ENCODE measurements at regions not wholly inside any gene's neighbourhood (a gene's known extent, or its start where the extent isn't known, plus 50 kb on each side); places are given as distances from the start of the nearest gene placed in this dataset.

DNA sequence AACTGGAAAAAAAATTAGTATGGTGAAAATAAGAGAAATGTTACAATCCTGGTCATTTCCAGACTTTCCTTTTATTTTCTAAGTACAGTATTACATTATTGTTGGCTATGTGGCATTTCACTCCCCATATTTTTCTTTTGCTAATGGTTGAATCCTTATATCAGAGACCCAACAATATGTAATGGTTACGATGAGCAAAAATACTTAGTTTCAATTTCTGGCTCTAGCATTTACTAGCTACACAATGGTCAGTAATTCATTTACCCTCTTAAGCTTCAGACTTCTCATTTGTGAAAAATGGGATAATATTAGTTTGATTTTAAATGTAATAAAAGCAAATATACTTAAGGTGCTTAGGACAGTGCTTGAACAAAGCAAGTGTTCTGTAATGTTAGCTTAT lies 942.9 kb upstream of the PABPC4L start:
- TF ChIP-seq, protein P1, sequence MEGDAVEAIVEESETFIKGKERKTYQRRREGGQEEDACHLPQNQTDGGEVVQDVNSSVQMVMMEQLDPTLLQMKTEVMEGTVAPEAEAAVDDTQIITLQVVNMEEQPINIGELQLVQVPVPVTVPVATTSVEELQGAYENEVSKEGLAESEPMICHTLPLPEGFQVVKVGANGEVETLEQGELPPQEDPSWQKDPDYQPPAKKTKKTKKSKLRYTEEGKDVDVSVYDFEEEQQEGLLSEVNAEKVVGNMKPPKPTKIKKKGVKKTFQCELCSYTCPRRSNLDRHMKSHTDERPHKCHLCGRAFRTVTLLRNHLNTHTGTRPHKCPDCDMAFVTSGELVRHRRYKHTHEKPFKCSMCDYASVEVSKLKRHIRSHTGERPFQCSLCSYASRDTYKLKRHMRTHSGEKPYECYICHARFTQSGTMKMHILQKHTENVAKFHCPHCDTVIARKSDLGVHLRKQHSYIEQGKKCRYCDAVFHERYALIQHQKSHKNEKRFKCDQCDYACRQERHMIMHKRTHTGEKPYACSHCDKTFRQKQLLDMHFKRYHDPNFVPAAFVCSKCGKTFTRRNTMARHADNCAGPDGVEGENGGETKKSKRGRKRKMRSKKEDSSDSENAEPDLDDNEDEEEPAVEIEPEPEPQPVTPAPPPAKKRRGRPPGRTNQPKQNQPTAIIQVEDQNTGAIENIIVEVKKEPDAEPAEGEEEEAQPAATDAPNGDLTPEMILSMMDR (IDR thresholded peaks at IDR 0.05 in 4 of 5, conservative IDR thresholded peaks at IDR 0.05 in 1 of 5) = no peak
- TF ChIP-seq POLR2A (IDR thresholded peaks at IDR 0.05) = no peak

Measured in gastrocnemius medialis (tissue), 4 donors.